Fibroblast of skin of right quadriceps (primary cell): ENCODE measurements at regions not wholly inside any gene's neighbourhood (a gene's known extent, or its start where the extent isn't known, plus 50 kb on each side); places are given as distances from the start of the nearest gene placed in this dataset.

ENCODE experiments used
- DNase-seq: peaks from one replicate; pipeline ENCODE4 v3.0.0-alpha.2; 2013

DNA sequence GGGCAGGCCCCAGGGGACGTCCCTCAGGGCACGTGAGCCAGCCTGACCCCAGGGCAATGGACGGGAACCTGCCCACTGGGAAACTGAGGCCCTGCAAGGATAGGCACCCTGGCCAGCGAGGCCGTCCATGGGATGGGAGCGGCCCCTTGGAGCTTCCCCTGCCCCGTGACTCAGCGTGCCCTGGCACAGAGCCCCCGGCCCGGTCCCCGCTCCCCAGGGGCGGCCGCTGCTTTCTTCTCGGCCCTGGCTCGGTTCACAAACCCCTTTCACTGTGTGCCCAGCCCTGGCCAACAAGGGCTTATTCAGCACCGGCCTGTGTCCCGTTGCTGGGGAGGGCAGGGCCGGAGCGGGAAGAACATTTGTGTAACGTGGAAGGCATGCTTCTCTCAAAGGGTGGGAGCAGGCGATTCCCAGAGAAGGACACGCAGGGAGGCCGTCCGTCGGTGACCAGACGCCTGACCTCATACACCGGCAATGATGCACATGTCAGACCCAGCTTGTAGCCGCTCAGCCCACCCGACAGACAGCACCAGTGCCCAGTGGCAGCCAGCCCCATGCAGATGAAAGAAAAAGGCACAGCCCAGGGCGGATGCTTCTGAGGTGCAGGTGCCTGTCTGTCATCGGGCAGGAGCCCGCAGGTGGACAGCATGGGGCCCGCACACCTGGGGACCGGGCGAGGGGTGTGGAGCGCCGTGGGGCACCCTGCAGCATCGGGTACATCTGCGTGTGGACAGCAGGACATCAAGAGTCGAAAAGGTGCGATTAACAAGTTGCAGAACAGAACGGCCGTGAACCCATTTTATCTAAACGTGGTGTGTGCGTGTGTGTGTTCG lies 94.5 kb downstream of the PDGFA start:
- DNase-seq = no peak

GRCh38 chr7:425794-426188 lies 93.9 kb downstream of the PDGFA start:
- no peak for DNase-seq

GRCh38 chr7:426510-426909 lies 93.1 kb downstream of the PDGFA start:
- DNase-seq = no peak

GRCh38 chr7:427506-428103 lies 92.0 kb downstream of the PDGFA start:
- no peak for DNase-seq

GRCh38 chr7:428387-428786 lies 91.3 kb downstream of the PDGFA start:
- DNase-seq = no peak

DNA sequence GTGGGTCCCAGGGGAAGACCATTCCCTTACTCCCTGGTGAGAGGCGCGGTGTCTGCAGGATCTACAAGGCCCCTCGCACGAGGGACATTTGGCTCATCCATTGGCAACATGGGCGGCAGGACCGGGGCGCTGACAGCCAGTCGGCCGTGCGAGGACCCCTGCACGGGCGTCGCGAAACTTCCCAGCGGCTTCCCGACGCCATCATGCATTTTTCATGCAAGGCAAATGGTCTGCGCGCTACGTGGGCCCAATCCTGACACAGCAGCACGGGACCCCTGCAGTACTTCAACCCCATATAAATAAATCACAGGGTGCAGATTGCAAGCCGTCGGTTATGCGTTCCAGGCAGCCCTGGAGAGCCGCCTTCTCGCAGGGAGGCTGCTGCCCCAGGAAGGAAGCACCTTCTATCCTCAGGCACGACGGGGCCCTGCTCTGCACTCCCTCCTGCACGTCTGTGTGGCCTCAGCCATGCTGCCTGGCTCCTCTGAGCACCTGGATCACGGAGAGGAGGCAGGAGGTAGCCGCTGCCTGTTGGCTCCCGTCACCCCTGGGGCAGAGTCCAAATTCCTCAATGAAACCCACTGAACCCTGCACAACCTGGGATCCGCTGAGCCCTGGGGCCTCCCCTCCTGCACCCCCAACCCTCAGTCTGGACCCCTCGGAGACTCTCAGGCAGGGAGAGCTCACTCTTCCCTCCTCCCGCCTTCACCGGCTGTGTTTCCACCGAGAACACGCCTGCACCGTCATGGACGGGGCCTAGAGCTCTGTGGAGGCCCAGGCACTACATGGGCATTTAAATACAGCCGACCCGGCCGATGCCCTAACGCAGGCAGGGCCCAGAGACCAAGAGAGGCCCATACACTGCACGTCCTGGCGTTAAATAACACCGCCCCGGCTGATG lies 90.5 kb downstream of the PDGFA start:
- DNase-seq = no peak

DNA sequence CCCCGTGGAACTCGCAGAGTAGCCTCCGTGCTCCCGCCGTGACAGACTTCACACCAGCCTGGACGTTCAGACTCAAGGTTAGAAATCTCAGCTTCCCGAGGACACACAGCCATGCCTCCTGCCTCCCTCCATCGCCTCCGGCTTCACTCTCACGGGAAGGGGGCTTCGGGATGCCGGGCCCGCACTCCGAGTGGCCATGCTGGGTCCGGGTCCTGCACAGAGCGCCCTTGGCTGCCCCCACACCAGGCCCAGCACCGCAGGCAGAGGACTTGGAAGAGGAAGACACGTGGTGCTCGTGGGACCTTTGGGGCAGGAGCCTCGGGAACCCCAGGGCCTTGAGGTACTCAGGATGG lies 89.8 kb downstream of the PDGFA start:
- no peak for DNase-seq

- no peak for DNase-seq
These were observed 88.6 kb downstream of the PDGFA start for GRCh38 chr7:431041-431440.

DNA sequence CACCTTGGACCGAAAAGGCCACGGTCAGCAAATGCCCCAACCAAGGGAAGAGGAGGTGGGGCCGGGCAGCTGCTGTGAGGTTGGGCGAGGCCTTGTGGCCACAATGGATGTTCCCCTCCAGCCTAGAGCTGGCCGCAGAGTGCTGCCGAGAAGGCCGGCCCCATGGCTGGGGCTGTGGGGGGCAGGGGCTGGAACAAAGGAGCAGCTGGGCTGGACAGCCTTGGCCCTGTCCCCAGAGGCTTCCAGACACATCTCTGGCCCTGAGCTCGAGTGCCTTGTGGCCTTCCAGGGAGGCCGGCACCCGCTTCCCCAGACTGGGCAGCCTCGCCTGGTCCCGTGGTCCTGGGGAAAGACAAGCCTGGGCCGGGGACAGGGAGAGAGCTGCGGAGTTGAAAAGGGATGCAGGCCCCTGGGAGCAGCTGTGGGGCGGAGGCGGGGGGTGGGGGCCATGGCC lies 88.0 kb downstream of the PDGFA start:
- DNase-seq = no peak

GRCh38 chr7:432256-432655 lies 87.4 kb downstream of the PDGFA start:
- no peak for DNase-seq

DNA sequence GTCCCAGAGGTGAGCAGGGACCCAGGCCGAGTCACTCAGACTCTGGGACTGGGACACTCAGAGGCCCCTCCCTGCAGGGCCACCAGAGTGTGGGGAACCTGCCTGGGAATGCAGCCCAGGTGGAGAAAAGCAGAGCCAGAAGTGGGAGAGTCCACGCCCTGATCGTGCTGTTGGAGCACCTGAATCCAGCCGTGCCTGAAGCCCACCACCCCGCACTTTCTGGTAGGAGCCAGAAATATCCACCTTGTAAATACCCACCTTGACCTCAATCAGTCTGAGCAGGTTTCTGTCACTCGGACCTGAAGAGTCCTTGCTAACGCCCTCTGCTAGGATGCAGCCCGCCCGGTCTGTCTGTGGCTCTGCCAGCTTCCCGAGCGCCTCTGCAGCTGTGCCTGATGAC lies 86.7 kb downstream of the PDGFA start:
- no peak for DNase-seq

DNA sequence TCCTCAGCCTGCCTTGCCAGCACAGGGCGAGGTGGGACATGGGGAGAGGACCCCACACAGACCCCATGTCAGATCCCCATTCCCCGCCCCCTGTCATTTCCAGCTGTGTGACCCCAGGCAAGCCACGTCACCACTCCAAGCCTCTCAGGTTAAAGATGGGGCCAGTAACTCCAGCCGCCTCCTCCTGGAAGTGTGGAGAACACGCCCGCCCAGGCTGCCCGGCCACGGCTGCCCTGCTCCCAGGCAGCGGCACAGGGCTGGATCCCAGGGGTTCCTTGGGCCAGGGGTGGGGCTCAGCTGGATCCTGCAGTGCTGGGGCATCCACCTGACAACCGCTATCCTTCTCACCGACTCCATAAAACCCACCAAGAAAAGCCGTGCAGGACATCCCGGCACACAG lies 86.1 kb downstream of the PDGFA start:
- no peak for DNase-seq

- no peak for DNase-seq
These were observed 84.6 kb downstream of the PDGFA start for GRCh38 chr7:434891-435629.

DNA sequence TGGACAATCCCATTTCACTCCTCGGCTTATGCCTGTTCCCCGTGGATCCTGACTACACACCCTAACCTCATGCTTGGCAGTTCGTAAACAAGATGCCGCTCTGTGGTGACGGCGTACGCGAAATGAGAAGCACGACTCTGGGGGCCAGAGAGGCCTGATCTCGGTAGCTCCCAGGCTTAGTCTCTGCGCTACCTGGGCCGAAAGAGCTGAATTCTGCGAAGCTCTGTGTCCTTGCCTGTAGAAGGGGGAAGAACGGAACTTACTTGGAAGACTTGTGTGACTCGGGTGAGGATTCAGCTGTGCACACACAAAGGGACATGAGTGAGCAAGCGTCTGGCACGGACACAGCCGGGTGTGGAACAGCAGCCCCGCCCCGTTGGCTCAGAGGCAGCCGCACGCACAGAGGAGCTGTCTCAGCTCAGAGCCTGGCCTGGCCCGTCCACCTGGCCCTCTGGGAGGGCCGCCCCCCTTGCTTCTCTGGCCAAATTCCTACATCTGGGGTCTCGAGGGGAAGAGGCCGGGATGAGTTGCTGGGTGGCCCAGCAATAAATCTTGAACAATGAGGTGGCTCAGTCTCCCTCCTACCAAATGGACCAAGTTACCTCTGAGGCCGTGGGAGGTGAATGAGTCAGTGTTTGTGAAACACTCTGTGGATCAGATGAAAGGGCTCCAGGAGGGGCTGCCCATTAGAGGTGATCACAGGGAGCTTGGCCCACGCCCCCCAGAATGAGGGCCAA lies 83.8 kb downstream of the PDGFA start:
- no peak for DNase-seq

DNA sequence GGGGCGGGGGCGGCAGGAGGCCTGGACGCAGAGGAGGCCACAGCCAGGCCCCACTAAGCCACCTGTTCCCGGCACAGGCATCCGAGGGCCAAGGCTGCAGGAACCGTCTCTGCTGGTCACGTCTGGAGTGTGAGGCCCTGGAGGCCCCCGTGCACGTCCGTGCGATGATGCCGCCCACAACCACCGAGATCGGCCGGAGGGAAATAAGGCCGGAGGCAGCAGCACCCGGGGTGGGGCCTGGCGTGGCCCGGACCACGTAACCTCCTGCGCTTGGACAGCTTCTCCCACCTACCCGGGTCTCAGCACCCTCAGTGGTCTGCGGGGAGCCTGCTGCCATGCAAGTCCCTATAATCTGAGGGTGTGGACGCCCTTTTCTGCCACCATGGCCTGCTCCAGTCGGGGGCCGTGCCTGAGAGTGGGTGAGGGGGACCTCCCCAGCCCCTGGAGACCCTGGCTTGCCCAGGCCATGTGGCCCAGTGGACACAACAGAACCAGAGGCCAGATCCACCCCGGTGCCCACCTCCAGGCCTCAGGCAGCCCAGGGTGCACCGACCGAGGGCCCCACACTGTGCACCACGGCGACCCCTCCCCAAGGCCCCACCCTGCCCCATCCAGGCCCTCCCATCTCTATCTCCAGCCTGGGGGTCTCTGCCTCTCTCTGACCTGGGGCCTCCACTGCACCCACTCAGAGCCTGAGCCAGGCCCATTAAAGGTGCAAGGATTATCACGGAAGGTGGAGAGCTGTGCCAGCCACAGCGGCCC lies 83.1 kb downstream of the PDGFA start:
- no peak for DNase-seq

DNA sequence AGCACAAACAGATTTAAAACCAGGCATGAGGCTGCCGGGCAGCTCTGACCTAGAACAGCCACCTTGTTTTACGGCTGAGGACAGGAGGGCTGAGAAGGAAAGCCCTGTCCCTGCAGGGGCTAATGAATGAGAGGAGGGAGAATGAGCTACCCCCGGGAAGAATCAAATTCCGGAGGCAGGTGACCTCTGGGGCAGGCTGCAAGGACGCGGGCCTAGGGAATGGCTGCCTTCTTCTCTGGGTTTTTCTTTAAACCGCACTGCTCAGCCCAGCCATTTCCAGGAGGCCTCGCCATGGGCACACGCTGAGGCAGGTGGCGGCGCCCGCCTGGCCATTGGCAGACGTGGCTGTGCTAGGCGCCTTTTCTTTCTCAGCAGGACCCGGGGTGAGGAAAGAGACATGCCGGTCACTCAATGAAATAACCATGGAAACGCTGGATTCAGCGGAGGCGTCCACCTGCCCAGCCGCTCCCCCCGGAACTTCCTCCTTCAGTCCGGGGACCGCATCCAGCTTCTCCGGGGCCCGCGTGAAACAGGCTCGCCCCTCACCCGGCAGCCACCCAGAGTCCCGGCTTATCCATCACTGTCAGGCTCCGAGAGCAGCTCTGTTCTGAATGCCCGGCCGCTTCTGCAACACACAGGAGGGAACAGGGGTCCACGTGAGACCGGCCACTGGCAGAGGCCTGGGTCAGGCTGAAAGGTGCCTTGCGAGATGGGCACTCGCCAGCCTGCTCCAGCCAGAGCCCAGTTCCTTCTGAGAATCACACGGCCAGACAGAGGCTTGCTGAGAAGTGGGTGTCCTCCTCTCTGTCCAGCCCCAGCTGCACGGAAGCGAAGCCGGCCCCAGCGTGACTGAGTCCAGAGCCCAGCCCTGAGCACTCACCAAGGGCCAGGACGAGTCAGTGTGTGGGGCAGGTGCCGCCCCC lies 82.1 kb downstream of the PDGFA start:
- no peak for DNase-seq

DNA sequence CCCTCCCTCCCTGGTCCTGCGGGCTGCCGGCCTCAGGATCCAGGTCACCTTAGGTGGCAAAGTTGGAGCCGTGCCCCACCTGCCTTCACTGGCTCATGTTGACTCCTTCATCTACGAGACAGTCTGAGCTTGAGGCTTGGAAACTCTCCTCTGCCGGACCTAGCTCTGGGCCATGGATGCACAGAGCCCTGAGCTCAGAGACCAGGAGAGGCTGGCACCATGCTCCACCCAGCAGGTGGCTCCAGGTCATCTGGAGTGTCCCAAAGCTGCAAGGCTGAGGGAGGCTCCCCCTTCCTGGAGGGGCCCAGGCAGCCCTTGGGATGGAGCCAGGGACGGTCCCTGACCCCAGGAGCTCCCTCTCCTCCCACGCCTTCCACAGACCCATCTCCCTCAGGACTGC lies 81.3 kb downstream of the PDGFA start:
- no peak for DNase-seq

GRCh38 chr7:438916-439315 lies 80.7 kb downstream of the PDGFA start:
- no peak for DNase-seq

DNA sequence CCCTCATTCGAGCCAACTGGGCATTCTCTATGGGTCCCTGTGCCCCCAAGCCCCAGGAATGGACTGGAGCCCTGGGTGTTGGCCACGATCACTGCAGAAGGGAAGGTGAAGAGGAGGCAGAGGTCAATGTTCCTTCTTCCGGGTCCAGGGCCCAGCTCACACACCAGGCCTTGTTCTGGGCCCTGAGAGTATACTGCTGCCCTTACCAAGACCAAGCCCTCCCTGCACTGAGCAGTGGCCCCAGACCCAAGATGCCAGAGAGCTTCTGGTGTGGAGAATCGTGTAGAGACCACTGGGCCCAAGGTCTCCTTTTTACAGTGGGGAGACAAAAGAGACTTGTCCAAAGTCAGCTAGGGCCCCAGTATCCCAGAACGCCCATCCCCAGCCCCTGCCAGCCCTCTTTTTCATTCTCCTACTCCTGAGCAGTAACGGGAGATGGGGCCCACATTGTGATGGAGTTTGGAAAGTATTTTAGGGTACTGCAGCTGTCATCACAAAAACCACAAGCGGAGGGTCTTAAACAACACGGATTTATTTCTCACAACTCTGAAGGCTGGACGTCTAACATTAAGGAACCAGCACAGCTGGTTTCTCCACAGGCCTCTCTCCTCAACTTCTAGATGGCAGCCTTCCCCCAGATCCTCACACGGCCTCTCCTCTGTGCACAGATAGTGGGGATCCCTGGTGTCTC lies 79.4 kb downstream of the PDGFA start:
- DNase-seq = no peak
